LNCaP clone FGC (cell line): ENCODE measurements at regions not wholly inside any gene's neighbourhood (a gene's known extent, or its start where the extent isn't known, plus 50 kb on each side); places are given as distances from the start of the nearest gene placed in this dataset.
"Not testable (repeated sequence)": the region's sequence is repeated elsewhere in the genome, so short reads cannot be mapped to it uniquely, and the experiment has no call there.

Source experiments
- DNase-seq: peaks from one replicate; pipeline ENCODE4 v3.0.0-alpha.2; 2011; ENCODE audit warnings: low read depth
- H3K4me3 ChIP-seq: 2 replicates; pipeline ENCODE4 v1.5.1; 2011; ENCODE audit warnings: mild to moderate bottlenecking, low read depth, low read length, control low read depth
- CTCF ChIP-seq: IDR thresholded peaks from 2 replicates; pipeline ENCODE4 v1.5.1; 2012; ENCODE audit warnings: mild to moderate bottlenecking; ENCODE audit not compliant: control insufficient read depth, insufficient read depth; ENCODE audit errors: extremely low read depth

DNA sequence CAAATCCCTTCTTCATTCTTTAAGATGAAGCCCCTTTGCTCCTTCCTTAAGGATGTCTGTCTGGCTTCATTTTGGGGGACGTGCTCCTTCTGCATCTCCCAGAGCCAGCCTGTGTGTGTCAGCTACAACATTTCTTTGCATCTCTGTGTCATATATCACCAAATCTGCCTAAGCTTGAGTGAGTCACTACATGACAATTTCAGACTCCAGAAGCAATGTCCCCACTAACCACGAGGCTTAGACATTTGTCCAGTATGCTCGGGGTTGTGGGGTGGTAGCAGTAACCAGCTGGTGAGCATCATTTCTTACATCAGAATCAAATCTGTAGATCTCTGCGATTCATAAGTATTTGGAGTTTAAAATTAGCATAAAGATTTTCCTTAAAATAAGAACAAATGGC lies 54.1 kb upstream of the USP14 start:
- DNase-seq, H3K4me3 ChIP-seq: not testable (repeated sequence)

- not testable (repeated sequence) for DNase-seq
Observed at GRCh38 chr18:105161-106053, 53.0 kb upstream of the USP14 start.

DNA sequence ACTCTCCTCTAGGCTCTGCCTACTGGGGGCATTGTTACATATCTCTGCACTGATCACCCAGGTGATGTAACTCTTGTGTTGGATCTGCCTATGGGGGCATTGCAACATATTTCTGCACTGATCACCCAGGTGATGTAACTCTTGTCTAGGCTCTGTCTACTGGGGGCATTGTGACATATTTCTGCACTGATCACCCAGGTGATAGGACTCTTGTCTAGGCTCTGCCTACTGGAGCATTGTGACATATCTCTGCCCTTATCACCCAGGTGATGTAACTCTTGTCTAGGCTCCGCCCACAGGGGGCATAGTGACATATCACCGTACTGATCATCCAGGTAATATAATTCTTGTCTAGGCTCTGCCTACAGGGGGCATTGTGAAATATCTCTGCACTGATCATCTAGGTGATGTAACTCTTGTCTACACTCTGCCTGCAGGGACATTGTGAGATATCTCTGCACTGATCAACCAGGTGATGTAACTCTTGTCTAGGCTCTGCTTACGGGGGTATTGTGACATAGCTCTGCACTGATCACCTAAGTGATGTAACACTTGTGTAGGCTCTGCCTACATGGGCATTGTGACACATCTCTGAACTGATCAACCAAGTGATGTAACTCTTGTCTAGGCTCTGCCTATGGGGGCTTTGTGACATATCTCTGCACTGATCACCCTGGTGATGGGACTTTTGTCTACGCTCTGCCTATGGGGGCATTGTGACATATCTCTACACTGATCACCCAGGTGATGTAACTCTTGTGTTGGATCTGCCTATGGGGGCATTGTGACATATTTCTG lies 52.1 kb upstream of the USP14 start:
- DNase-seq, H3K4me3 ChIP-seq: not testable (repeated sequence)

More at GRCh38 chr18:105161-106053, 53.0 kb upstream of the USP14 start:
- not testable (repeated sequence) for H3K4me3 ChIP-seq

GRCh38 chr18:106868-107384 lies 51.4 kb upstream of the USP14 start:
- not testable (repeated sequence) for H3K4me3 ChIP-seq, DNase-seq

DNA sequence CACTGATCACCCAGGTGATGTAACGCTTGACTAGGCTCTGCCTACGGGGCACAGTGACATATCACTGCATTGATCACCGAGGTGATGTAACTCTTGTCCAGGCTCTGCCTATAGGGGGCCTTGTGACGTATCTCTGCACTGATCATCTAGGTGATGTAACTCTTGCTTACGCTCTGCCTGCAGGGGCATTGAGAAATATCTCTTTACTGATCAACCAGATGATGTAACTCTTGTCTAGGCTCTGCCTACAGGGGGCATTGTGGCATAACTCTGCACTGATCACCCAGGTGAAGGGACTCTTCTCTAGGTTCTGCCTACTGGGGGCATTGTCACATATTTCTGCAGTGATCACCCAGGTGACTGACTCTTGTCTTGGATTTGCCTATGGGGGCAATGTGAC lies 50.9 kb upstream of the USP14 start:
- TF ChIP-seq CTCF, result peak; percentile 28; the same call in 1 of the 2 replicates
- not testable (repeated sequence) for H3K4me3 ChIP-seq, DNase-seq

GRCh38 chr18:107947-108664 lies 50.3 kb upstream of the USP14 start:
- not testable (repeated sequence) for DNase-seq, H3K4me3 ChIP-seq
